ENCODE measurements at regions not wholly inside any gene's neighbourhood (a gene's known extent, or its start where the extent isn't known, plus 50 kb on each side); places are given as distances from the start of the nearest gene placed in this dataset.

- ATAC-seq (no peak), FAIRE-seq (no peak), DNase-seq (ENCODE audit: low read depth, low spot score) (no peak)
- Histone ChIP-seq H3K27me3 (replicated peaks in 1 of 2; ENCODE audit: control insufficient read depth in 2 of 2, insufficient read depth in 2 of 2, low read length in 1 of 2) (no peaks in the 10 kb centered on the region), H3K27ac (ENCODE audit: control insufficient read depth, insufficient read depth) (no peak overlapping the region), H3K4me1 (ENCODE audit: control insufficient read depth, insufficient read depth, low read length) (no peaks in the 10 kb centered on the region), H3K9ac (ENCODE audit: control insufficient read depth, insufficient read depth, low read length) (no peak overlapping the region), H4K20me1 (ENCODE audit: control insufficient read depth, insufficient read depth) (no peaks in the 10 kb centered on the region), H3K79me2 (ENCODE audit: control insufficient read depth, insufficient read depth, low read length) (no peaks in the 10 kb centered on the region), H3K36me3 (ENCODE audit: control insufficient read depth in 2 of 2, insufficient read depth in 2 of 2, low read length in 1 of 2) (no peaks in the 10 kb centered on the region), H3K4me2 (ENCODE audit: control insufficient read depth, insufficient read depth) (no peak overlapping the region), H3K9me3 (replicated peaks; ENCODE audit: control insufficient read depth, insufficient read depth, low read length) (no peaks in the 10 kb centered on the region), H2AFZ (ENCODE audit: control insufficient read depth, low read depth, low read length) (no peak overlapping the region), H3K4me3 (no peak overlapping the region)
- TF ChIP-seq RAD21 (IDR thresholded peaks at IDR 0.05; ENCODE audit: insufficient read depth, low read depth, low read length) (no peak), POLR2AphosphoS2 (IDR thresholded peaks at IDR 0.05; ENCODE audit: low read depth, low read length) (no peak), SIN3A (IDR thresholded peaks at IDR 0.05; ENCODE audit: low read depth, low read length) (no peak), HSF1 (IDR thresholded peaks at IDR 0.05; ENCODE audit: low read depth, low read length) (no peak)
- BruUV-seq (replicated peaks) = no TSS peak
- intact Hi-C loops (cut with micrococcal nuclease; ENCODE audit: unreplicated experiment) (no loop called here), in situ Hi-C loops (cut with MboI) (no loop called here)
- ChIA-PET POLR2A (no interaction called here), RAD21 (ENCODE audit: unreplicated experiment) (no interaction called here), CTCF (no interaction called here), SMC1A (ENCODE audit: uncharacterized antibody, unreplicated experiment) (interaction anchor here (0.5 to 1.2 kb wide), 3 partner anchors 14 to 34 kb away, joined by 3 read pairs; no protein-coding TSS in a partner anchor)
Measured at GRCh38 chr13:67806796-67807195, 576.7 kb upstream of the PCDH9 start.

GRCh38 chr13:67803118-67803517 is 573.0 kb upstream of the PCDH9 start:
- DNase-seq (ENCODE audit: low read depth, low spot score) (no peak), ATAC-seq (no peak), FAIRE-seq (no peak)
- no TSS peak for BruUV-seq (replicated peaks)
- no peak overlapping the region for H2AFZ ChIP-seq (ENCODE audit: control insufficient read depth, low read depth, low read length)
- no peak overlapping the region for H3K4me2 ChIP-seq (ENCODE audit: control insufficient read depth, insufficient read depth)
- CTCF ChIA-PET = no interaction called here
- H3K4me1 ChIP-seq (ENCODE audit: control insufficient read depth, insufficient read depth, low read length) = no peaks in the 10 kb centered on the region
- RAD21 ChIA-PET (ENCODE audit: unreplicated experiment) = no interaction called here
- intact Hi-C loops (cut with micrococcal nuclease; ENCODE audit: unreplicated experiment) (no loop called here), in situ Hi-C loops (cut with MboI) (no loop called here)
- no peaks in the 10 kb centered on the region for H4K20me1 ChIP-seq (ENCODE audit: control insufficient read depth, insufficient read depth)
- no peaks in the 10 kb centered on the region for H3K36me3 ChIP-seq (ENCODE audit: control insufficient read depth in 2 of 2, insufficient read depth in 2 of 2, low read length in 1 of 2)
- no peak overlapping the region for H3K4me3 ChIP-seq
- WGBS (ENCODE audit: insufficient coverage, insufficient replicate concordance, low lambda C conversion rate, missing lambda C conversion rate) = 57% methylated on average over 8 of the region's 8 CpGs
- H3K9ac ChIP-seq (ENCODE audit: control insufficient read depth, insufficient read depth, low read length) = no peak overlapping the region
- H3K27ac ChIP-seq (ENCODE audit: control insufficient read depth, insufficient read depth) = no peak overlapping the region
- H3K9me3 ChIP-seq (replicated peaks; ENCODE audit: control insufficient read depth, insufficient read depth, low read length) = no peaks in the 10 kb centered on the region
- TF ChIP-seq IKZF1 (conservative IDR thresholded peaks at IDR 0.05) (no peak), ZBTB40 (IDR thresholded peaks at IDR 0.05; ENCODE audit: borderline replicate concordance) (no peak), BACH1 (IDR thresholded peaks at IDR 0.05; ENCODE audit: borderline replicate concordance) (no peak), MYB (IDR thresholded peaks at IDR 0.05; ENCODE audit: borderline replicate concordance, low read depth, low read length) (no peak), HCFC1 (IDR thresholded peaks at IDR 0.05; ENCODE audit: low read length) (no peak), NR2C1 (IDR thresholded peaks at IDR 0.05) (no peak), FOXK2 (IDR thresholded peaks at IDR 0.05) (no peak), SIN3A (IDR thresholded peaks at IDR 0.05; ENCODE audit: low read depth, low read length) (no peak), WRNIP1 (IDR thresholded peaks at IDR 0.05; ENCODE audit: borderline replicate concordance, low read depth, low read length) (no peak), NR2F1 (conservative IDR thresholded peaks at IDR 0.05) (no peak), NFYA (IDR thresholded peaks at IDR 0.05; ENCODE audit: borderline replicate concordance, low read depth, low read length) (no peak), SMAD1 (IDR thresholded peaks at IDR 0.05; ENCODE audit: low read depth, partially characterized antibody) (no peak)
- no peaks in the 10 kb centered on the region for H3K27me3 ChIP-seq (replicated peaks in 1 of 2; ENCODE audit: control insufficient read depth in 2 of 2, insufficient read depth in 2 of 2, low read length in 1 of 2)
- SMC1A ChIA-PET (ENCODE audit: uncharacterized antibody, unreplicated experiment) = no interaction called here
- no peaks in the 10 kb centered on the region for H3K79me2 ChIP-seq (ENCODE audit: control insufficient read depth, insufficient read depth, low read length)
- POLR2A ChIA-PET = no interaction called here
